ENCODE measurements at regions not wholly inside any gene's neighbourhood (a gene's known extent, or its start where the extent isn't known, plus 50 kb on each side); places are given as distances from the start of the nearest gene placed in this dataset.

DNA sequence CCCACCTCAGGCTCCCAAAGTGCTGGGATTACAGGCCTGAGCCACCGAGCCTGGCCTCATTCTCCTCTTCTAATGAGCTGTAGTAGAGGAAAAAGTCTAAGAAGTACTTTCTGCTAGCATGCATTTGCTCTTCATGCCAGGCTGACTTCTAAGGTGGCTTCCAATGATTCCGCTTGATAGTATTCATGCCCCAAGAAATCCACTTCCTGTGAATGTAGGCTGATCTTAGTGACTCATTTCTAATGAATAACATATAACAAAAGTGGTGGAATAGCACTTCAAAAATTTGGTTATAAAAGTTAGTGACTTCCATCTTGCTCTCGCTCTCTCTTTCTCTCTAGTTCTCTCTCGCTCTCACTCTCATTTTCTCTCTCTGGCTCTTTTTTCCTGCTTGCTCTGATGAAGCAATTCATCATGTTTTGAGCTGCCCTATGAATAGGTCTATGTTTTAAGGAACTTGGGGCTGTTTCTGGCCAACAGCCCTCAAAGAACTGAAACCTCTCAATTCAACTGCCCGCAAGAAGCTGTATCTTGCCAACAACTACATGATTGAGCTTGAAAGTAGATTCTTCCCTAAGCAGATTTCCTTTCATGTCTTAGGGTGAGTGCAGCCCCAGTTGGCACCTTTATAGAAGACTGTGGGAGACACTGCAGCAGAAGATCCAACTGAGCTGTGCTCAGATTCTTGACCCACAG is 282.9 kb downstream of the RMST start:
- DNase-seq (ENCODE audit: low read depth in 1 of 2, low spot score in 1 of 2), result no peak
- no peak for TF ChIP-seq JUND (IDR thresholded peaks at IDR 0.05; ENCODE audit: low read depth)
- in situ Hi-C loops (cut with HindIII; ENCODE audit: low pct_unique_long_range_greater_than_20kb, low sequenced_read_pairs), result no loop called here

DNA sequence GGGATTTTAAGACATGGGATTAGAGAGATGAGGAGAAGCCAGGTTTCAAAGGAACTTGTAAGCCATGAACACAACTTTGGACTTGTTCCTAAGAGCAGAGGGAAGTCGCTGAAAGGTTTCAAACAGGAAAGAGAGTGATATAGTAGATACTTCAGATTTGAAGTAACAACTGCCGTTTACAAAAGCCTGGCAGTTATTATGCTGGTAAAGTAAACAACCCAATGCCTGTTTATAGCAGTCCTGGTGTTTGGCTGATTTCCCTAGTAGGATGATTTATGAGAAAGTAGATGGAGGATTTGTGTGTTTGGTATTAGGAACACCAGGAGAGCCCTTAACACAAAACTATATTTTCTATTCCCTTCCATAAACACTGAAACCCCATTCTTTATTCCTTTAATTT is 285.7 kb downstream of the RMST start:
- no peak for TF ChIP-seq JUND (IDR thresholded peaks at IDR 0.05; ENCODE audit: low read depth)
- in situ Hi-C loops (cut with HindIII; ENCODE audit: low pct_unique_long_range_greater_than_20kb, low sequenced_read_pairs), result no loop called here
- DNase-seq (ENCODE audit: low read depth in 1 of 2, low spot score in 1 of 2), result no peak

DNA sequence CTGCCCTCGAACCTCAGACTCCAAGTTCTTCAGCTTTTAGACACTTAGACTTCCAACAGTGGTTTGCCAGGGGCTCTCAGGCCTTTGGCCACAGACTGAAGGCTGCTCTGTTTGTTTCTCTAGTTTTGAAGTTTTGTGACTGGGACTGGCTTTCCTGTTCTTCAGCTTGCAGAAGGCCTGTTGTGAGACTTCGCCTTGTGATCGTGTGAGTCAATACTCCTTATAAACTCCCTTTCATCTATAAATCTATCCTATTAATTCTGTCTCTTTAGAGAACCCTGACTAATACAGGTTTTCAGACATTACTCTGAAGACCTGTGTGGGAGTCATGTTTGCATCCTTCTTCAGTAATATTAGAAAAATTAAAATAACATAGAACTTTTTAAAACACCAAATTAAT is 289.1 kb downstream of the RMST start:
- in situ Hi-C loops (cut with HindIII; ENCODE audit: low pct_unique_long_range_greater_than_20kb, low sequenced_read_pairs), result no loop called here
- no peak for TF ChIP-seq JUND (IDR thresholded peaks at IDR 0.05; ENCODE audit: low read depth)
- DNase-seq (ENCODE audit: low read depth in 1 of 2, low spot score in 1 of 2), result no peak

DNA sequence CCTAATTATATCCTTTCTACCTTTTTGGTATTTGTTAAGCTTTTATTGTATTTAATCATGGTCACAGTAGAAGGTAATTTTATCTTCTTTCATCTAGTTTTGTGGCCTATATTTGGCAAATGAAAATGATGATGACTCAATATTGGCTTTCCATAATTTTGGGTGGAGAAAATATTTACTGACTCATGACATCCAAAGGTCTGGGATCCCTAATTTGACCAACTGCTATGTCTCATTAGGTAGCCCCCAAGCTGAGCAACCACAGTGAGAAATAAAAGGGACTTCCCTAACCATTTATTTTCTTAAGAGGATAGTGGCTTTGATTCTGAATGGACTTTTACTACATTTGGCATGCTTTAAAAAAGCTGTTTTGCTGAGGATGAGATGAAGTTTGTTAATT is 289.5 kb downstream of the RMST start:
- DNase-seq (ENCODE audit: low read depth in 1 of 2, low spot score in 1 of 2), result no peak
- in situ Hi-C loops (cut with HindIII; ENCODE audit: low pct_unique_long_range_greater_than_20kb, low sequenced_read_pairs), result no loop called here
- no peak for TF ChIP-seq JUND (IDR thresholded peaks at IDR 0.05; ENCODE audit: low read depth)

DNA sequence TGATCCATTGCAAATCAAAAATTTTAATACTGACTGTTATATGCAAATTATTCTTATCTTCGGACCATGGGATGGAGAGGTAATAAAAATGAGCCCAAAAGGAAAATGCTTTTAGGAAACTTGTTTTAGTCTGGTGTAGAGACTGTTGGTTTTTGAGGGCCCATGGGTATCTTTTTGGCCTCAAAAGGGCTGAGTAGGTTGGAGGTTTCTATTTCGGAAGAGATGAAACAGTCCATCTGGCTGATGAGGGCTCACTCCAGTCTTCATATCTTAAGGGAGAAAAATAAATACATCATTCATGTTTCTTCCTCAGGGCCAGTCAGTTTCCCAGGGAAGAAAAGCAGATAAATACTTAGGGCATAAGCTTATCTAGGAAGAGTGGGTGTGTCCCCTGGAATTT is 290.7 kb downstream of the RMST start:
- TF ChIP-seq JUND (IDR thresholded peaks at IDR 0.05; ENCODE audit: low read depth), result no peak
- no peak for DNase-seq (ENCODE audit: low read depth in 1 of 2, low spot score in 1 of 2)
- in situ Hi-C loops (cut with HindIII; ENCODE audit: low pct_unique_long_range_greater_than_20kb, low sequenced_read_pairs), result no loop called here

DNA sequence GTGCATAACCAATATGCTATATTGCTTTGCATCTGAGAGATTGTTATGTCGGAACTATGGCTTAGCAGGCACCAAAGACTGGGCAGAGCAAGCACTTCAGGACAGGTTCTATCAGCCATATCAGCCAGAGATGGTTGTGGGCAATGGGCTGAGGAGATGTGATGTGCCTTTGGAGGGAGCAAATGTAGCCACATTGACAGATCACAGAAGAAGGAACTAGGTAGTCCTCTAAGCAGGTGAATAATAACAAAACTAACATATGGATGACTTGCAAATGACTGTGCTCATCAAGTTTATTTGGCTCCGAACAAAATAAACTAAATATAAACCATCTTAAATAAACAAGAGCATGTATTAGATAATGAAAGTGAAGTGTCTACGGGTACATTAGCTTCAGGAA is 291.7 kb downstream of the RMST start:
- in situ Hi-C loops (cut with HindIII; ENCODE audit: low pct_unique_long_range_greater_than_20kb, low sequenced_read_pairs), result no loop called here
- TF ChIP-seq JUND (IDR thresholded peaks at IDR 0.05; ENCODE audit: low read depth), result no peak
- no peak for DNase-seq (ENCODE audit: low read depth in 1 of 2, low spot score in 1 of 2)

DNA sequence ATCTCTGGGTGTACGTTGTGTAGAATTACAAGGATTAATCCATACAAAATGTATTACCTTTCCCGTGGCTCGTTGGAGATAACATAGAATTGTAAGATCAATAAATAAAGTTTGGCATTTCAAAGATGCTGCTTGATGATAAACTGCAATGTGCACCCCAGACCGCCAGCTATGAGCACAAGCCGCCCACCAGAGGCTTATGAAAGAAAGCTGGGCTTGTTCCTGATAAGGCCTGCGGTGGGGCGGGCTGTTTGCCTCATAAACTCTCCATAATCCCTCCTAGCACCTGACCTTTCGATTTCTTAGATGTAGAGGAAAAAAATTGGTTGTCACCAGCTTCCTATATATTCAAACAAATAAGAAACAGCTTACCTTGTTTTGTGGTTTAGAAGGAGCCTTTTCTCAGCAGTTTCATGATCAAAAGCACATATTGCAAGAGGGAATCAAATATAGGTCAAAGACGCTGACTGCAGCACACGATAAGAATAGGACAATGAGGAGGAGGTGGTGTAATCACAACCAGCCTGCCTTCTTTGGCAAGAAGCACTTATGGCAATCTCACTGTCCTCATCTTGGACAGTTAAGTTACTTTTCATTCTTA is 293.6 kb downstream of the RMST start:
- DNase-seq (ENCODE audit: low read depth in 1 of 2, low spot score in 1 of 2), result no peak
- in situ Hi-C loops (cut with HindIII; ENCODE audit: low pct_unique_long_range_greater_than_20kb, low sequenced_read_pairs), result no loop called here
- TF ChIP-seq JUND (IDR thresholded peaks at IDR 0.05; ENCODE audit: low read depth), result no peak

DNA sequence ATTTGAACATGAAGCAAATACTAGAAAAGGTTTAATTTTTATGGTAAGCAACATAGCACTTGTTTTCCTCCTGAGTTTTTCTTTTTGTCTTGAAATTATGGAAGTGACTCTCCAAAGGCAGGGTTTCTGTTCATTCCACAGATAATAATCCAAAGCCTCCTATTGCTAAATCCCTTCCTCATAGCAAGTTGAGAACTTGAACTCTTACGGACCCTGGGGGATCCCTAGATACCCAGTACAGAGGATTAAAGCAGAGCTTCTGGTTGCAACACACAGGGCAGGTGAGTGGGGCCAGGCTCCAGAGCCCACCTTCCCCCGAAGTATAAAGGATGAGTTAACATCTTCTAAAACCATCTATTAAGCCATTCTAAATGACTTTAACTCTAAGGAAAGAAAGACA is 294.1 kb downstream of the RMST start:
- in situ Hi-C loops (cut with HindIII; ENCODE audit: low pct_unique_long_range_greater_than_20kb, low sequenced_read_pairs), result no loop called here
- TF ChIP-seq JUND (IDR thresholded peaks at IDR 0.05; ENCODE audit: low read depth), result no peak
- DNase-seq (ENCODE audit: low read depth in 1 of 2, low spot score in 1 of 2), result no peak

DNA sequence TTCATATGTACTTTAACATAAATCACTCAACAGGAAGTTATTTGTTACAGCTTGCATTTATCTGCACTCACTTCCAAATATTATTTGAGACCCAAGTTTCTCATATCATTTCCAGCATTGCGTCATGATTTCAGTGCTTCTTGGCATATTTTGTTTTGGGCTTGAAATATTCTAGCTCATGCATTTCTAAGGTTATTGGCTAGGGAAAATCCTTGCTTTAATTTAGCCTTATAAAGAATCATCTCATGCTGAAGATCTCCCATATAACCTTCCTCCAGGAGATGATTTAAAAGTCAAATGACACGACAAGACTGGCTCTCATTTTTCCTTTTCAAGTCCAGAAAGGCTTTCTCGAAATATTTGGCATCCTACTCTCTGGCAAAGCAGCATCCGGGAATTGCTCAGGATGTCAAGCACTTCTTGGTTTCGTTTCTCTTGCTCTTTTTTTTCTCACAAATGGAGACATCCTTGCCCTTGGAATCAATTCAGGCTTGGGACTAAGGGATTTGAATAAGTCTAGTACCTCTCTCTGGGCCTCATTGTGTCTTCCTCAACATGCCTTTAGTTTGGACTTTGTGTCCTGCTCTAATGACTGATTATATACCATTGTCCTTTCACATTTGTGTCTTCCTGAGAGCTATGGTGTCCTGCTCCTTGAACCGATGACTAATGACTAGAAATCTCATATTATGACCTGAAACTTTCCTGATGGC is 295.0 kb downstream of the RMST start:
- DNase-seq (ENCODE audit: low read depth in 1 of 2, low spot score in 1 of 2), result no peak
- in situ Hi-C loops (cut with HindIII; ENCODE audit: low pct_unique_long_range_greater_than_20kb, low sequenced_read_pairs), result no loop called here
- TF ChIP-seq JUND (IDR thresholded peaks at IDR 0.05; ENCODE audit: low read depth), result no peak

DNA sequence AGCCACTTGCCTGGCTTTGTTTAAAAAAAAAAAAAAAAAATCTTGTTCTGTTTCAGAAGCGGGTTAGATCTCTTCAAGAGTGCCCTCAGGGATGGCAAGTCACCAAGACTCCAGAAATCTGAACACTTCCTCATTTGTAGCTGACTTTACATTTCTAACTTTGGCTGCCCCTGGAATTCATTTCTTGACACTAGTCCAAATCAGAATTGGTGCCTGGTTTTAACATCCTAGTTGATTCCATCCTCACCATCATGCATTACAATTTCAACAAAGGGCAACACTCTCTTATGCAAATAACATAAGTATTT is 295.5 kb downstream of the RMST start:
- DNase-seq (ENCODE audit: low read depth in 1 of 2, low spot score in 1 of 2), result no peak
- in situ Hi-C loops (cut with HindIII; ENCODE audit: low pct_unique_long_range_greater_than_20kb, low sequenced_read_pairs), result no loop called here
- no peak for TF ChIP-seq JUND (IDR thresholded peaks at IDR 0.05; ENCODE audit: low read depth)

DNA sequence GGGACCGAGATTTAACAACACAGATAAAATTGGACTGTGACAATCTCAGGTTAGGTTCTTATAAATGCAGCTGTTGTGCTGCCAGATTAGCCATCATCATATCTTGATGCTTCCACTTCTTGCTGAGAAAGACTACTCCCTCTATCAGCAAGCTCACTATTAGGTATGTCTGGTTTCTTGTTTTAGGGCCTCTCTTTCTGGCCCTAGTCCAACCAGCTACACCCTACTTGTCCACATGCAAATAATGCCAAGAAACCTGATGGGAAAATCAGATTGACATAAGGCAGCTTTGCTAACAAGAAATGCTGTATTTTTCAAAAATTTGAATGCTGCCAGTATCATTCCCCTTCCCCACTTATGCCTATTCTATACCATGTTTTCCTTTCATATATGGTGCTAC is 296.0 kb downstream of the RMST start:
- no peak for TF ChIP-seq JUND (IDR thresholded peaks at IDR 0.05; ENCODE audit: low read depth)
- in situ Hi-C loops (cut with HindIII; ENCODE audit: low pct_unique_long_range_greater_than_20kb, low sequenced_read_pairs), result no loop called here
- no peak for DNase-seq (ENCODE audit: low read depth in 1 of 2, low spot score in 1 of 2)

DNA sequence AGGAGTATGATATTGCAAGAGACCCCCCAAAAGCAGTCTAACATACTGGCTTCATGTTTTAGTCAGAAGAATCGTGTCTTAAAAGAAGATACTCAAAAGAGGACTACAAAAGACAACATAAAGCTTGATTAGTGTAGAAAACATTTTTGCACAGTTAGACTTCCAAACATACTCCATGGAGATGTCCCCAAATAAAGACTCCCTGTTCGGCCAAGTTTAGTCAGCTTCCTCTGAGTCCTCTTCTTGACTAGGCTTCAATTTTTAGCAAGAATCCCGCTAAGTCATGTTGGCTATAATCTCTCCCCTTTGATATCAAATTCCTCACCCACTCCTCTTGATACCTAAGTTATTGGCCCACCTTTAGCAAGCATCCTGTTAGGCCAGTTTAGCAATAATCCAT is 298.0 kb downstream of the RMST start:
- no peak for TF ChIP-seq JUND (IDR thresholded peaks at IDR 0.05; ENCODE audit: low read depth)
- in situ Hi-C loops (cut with HindIII; ENCODE audit: low pct_unique_long_range_greater_than_20kb, low sequenced_read_pairs), result no loop called here

DNA sequence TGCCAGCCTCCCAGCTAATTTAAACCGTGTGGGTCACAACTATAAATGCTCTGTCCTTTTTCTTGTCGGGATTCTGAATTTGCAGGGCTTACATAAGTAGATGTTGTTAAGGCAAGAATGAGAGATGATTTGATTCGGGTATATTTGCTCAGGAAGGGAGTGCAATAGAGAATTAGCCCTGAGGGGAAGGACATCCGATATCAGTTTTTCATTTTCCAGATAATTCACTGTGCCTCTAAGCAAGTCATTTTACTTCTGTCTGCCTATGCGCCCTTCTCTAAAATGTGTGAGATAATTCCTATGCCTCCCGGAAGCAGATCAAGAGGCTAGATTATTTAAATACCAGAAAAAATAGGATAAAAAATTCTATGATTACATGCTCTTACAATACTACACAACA is 300.5 kb downstream of the RMST start:
- no peak for DNase-seq (ENCODE audit: low read depth in 1 of 2, low spot score in 1 of 2)
- in situ Hi-C loops (cut with HindIII; ENCODE audit: low pct_unique_long_range_greater_than_20kb, low sequenced_read_pairs), result no loop called here
- TF ChIP-seq JUND (IDR thresholded peaks at IDR 0.05; ENCODE audit: low read depth), result 0 out of 2 replicates have a peak, but pooled peaks have one; percentile 46

More for the DNA sequence above, 298.0 kb downstream of the RMST start:
- no peak for DNase-seq (ENCODE audit: low read depth in 1 of 2, low spot score in 1 of 2)

Measured in T47D (cell line).